GOT3 (cell line): ENCODE measurements at regions not wholly inside any gene's neighbourhood (a gene's known extent, or its start where the extent isn't known, plus 50 kb on each side); places are given as distances from the start of the nearest gene placed in this dataset.

Experiments
- DNase-seq: peaks from one replicate; lab custom pipeline; 2025; ENCODE audit warnings: mixed read lengths; lab: John Stamatoyannopoulos, UW

DNA sequence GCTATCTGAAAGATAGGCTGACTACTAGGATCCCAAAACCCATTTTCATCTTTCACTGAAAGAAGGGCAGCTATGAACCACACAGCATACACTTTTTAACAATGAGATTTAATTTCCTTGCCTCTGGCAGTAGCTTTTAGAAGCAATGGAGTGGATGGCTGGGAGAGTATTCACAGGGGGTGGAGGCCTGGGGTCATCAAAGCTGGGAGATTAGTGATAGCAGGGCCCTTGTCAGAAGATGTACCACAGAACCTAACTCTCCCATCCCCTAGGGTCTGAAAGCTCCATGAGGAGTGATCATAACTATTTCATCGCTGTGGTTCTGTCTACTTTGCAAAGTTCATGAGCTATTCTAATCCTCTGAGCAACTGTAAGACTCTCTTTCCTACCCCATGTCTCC, 332.2 kb downstream of the PRELID2 start:
- no peak for DNase-seq

DNA sequence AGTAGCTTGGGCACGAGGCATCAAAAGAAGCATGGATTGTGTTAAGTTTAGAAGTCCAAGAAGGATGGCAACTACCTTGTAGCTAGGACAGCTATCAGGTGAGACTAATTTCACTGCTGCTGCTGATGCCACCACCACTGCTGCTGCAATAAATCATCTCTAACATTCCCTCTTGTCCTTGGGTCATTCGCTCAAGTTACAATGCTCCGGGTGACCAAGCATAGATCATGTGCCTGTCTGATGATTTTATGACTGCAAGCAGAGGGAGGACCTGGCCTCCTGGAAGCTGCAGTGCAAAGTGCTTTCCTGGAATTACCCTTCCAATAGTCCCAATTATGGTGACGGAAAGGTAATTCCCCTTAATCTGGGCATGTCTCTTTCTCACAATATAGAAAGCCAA, 334.4 kb downstream of the PRELID2 start:
- no peak for DNase-seq

DNA sequence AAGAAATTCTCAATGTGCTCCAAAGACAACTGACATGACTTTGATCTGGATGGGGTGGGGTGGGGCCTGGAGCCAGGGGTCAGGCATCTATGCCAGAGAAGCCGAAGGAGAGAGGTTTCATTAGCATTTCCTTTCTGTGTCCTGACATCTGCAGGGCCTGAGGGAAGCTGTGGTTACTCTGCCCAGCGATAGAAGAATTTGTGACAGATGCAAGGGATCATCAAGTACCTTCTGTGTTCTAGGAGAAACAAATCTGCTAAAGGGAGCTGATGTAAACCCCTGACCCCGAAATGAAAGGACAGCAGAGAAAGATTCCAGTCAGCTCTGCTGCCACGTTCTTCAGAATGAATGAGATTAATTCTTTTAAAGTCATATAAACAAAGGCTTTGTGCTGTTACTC, 335.7 kb downstream of the PRELID2 start:
- DNase-seq: no peak

DNA sequence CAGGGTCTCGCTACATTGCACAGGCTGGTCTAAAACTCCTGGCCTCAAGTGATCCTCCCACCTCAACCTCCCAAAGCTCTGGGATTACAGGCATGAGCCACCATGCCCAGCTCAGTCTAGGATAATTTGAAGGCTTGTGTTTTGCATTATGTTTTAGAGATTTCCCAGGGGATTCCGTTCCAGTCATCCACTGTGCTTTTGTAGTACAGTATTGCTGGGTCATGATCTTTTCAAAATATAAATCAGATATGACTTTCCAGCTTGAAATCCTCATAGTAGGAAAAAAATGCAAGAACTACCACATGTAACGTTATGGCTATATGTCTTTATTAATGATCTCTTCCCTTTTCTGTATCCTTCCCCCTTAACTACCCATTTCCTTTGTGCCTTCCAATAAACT, 338.1 kb downstream of the PRELID2 start:
- no peak for DNase-seq

DNA sequence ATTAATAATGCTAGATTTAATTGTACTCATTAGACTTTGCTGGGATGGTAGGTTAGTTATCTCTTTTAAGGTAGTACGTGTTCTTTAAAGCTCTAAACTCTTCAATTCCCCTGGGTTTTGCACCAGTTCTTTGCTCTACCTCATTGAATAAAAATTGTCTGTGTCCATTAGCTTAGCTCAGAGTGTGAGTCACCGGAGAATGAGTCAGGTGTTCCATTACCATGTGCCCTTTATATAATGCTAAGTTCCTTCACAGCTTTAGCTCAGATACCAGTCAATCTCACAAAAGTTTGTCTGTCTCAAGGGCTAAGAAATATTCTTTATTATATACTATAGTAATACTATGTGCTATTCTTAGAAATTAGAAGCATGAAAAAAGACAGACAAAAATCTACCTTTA, 339.4 kb downstream of the PRELID2 start:
- DNase-seq: no peak

DNA sequence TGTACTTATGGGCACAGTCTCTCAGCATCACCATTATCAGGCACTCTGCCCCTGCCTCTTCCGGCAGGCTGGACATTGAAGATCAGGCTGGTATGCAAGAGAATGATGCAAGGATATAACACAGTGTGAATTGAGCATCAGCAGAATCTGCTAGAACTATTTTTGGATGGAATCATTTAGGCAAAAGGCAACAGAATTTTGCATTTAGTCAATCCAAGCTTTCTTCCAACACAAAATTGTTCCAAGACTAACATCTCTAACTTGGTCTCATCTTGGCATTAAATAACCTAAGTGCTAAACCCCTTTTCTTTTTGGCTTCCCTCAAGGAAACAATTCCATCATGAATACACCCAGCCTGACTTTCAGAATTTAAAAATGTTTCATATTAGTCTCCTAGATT, 339.9 kb downstream of the PRELID2 start:
- no peak for DNase-seq

DNA sequence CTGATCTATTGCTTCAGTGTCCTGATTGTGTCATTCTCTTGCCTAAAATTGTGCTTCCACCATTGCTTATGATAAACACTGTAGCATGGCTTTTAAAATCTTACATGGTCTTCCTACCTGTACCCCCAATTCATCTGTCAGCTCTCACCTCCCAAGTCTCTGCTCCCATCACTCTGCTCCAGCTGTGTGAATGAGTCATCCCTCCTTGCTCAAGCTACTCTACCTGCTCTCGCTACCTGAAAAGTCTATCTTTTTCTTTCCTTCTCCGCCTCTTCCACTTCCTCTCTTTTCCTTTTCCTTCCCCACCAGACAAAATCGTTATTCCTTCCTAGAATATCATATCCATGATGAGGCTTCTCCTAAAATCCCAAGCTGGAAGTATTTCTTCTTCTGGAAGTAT, 341.7 kb downstream of the PRELID2 start:
- DNase-seq: no peak

DNA sequence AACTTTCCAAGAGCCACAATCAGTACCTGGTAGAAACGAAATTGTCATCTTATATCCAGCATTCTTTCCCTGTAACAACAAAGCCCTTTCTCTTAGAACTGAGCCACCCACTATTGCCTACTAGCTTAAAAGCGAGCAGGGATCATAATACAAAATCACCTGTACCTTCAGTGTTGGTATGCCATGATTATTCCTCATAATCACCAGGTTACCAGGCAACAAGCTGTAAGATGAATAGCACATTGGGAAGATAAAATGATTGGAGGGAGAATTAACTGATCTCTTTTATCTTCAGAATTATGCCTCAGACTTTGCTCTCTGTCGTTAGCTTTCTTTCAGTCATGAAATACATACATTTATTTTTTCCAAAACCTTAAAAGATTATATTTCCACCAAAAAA, 345.6 kb downstream of the PRELID2 start:
- no peak for DNase-seq

DNA sequence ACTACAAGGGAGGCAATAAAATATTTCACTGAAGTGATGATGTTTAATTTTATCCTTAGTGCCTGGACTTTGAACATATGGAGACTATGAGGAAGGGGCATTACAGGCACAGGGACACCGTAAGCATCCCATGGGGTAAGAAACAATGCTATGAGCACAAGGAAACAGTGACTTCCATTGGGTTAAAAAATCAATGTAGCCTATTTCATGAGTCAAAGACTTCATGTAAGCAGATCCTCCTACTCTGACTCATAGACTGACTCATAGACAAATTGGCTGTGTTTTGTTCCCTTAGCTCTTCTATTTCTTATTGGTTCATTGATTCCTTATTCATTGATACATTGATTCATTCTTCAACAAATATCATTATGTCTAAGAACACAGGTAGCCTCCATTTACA, 351.0 kb downstream of the PRELID2 start:
- DNase-seq: no peak

DNA sequence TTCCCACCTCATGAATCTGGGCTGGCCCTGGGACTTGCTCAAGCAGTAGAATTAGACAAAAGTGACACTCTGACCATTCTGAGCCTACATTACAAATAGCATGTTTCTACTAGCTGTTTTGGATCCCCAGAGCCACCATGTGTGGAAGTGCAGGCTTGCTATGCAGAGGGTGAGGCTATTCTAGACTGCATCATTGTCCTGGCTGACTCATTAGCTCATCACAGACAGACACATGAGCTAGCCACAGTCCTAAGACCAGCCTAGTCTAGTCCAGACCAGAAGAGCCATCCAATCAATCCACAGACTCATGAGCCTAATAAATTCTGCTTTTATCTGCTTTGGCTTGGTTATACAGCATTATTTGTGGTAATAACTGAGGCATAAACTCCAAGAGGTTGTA, 351.9 kb downstream of the PRELID2 start:
- no peak for DNase-seq

DNA sequence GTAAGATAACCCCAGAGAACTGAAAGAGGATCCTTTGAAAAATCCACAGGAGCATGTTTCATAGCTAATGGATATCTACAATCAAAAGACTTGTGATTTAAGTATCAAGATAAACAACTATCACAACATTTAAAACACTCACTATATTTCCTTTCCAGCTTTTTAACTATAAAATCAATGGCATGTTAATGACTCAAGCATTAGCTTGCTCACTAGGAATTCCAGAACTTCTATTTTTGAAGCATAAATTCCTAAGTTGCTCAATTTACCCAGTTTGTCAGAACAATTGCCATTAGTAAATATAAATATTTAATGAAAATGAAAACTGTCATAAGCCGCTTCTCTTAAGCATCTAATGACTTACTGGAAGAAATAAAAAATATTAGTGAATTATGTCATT, 355.3 kb downstream of the PRELID2 start:
- no peak for DNase-seq

DNA sequence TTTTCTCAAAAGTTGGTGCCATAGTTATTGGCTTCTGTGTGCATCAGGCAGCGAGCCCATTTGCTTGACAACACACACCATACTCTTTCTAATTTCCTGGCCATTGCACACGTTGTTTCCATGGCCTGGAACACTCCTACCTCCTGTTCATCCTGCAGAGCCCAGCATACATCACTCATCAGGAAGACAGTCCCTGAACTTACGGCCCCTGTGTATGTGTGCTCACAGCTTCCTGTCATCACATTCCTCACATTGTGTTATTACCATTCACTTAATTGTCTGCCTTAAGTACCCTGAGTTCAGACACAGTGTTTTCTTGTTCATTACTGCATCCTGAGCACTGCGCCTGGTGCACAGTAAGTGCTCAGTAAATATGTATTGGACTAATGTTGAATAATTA, 355.9 kb downstream of the PRELID2 start:
- DNase-seq: no peak

DNA sequence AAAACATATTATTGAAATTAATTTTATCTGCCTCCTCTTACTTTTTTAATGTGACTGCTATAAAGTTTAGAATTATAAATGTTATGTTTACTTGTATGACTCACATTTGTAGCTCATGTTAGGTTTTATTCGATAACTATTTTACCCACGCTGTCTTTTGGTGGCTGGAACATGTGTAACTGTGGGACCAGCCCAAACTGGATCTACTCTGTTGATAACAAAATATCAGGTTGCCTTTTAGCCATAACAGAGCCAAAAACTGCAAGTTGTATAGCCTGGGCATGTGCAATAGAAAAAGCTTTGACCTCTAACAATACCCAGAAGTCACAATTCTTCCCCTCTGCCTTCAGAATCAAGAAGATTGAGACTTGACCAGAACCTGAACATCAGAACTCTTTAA, 356.5 kb downstream of the PRELID2 start:
- DNase-seq: no peak

DNA sequence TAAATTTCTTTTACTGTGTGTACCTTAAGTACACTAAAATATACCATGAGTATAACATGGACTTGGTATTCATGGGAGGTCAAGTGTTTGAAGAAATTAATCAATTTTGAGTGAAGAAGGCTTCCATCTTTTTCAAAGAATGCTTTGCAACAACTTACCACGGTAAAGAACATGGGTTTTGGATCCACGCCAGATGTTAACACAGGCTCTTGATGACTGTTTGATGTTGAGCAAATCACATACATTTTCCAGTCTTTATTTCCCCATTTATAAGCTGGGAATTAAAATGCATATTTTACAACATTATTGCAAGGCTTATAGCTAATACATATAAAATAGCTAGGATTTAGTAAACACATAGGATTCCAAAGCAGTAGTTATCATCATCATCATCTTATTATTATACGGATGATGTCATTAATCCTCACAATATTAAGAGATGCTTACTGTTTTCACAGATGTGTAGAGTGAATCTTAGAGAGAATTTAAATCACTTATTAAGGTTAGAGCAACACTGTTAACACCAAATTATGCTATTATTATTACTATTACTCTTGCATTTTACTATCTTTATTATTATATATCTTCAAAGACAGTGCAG, 362.0 kb downstream of the PRELID2 start:
- DNase-seq: no peak

DNA sequence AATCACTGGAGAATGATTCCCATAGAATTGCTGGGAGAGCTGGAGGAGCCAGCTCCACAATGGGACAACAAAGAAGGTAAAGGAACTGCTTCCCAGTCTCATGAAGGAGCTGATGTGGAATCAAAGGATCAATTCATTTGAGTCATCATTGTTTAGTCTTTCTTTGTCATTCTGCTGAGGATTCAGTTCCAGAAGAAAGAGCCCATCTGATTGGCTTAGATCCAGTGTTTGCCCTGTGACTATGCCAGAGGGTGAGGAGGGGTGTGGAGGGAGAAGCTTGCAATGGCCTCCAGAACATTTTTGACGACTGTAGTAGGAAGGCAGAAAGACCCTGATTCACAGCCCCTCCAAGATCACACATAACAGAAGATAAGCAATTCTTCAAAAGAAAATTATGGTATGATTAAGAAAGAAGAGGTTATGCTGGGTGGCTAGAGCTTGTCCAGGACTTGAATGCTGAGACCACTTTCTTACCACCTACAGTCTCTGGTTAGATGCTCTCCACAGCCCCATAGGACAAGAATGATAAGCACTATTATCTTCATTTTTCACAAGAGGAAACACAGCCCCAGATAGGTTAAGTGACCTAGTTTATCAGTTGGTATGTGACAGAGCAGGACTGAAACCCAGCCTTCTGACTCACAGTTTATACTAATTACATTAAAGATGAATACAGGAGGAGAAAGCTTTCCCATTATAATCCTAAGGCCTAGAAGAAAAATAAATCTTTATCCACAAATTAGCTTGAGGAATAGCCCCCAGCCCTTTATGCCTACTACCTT, 363.1 kb downstream of the PRELID2 start:
- DNase-seq: no peak

DNA sequence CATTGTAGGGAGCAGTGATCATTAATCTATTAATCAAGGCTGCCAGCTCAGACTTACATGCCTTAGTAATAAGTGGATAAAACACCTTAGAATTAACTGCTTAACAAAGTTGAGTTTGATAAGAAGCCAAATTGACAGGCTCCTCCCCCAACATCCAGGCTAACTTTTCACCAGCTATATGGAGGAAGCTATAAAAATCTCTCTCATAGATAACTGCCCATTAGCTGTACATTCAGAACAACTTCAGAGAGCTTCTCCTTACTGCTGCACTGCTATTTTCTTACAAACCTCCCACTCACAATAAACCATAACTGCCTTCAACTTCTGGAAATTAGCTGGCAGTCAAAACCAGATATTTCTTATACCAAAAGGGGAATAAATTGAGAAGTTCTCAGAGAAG, 364.1 kb downstream of the PRELID2 start:
- DNase-seq: no peak

DNA sequence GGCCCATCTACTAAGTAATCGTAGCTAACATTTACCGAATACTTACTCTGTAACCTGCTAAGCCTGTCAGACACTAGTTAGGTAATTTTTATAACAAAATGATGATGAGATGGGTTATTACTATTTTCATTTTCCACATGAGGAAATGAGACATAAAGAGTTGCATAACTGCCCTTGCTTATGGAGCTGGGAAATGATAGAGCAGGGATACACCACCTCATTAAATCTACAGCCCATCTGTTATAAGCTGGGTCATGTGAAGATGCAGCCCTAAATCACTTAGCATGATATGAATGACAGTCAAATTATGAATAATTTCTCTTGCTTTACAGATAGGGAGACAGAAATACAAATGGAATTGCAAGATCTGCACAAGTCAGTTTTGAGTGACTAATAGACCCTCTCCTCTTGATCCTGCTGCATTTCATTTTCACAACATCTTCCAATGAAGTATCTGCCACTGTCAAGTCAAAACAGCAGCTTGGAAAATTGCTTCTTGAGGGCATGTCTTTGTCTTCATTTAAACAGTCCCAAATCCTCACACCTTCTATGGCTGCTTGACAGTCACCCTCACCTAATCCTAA, 364.7 kb downstream of the PRELID2 start:
- no peak for DNase-seq

DNA sequence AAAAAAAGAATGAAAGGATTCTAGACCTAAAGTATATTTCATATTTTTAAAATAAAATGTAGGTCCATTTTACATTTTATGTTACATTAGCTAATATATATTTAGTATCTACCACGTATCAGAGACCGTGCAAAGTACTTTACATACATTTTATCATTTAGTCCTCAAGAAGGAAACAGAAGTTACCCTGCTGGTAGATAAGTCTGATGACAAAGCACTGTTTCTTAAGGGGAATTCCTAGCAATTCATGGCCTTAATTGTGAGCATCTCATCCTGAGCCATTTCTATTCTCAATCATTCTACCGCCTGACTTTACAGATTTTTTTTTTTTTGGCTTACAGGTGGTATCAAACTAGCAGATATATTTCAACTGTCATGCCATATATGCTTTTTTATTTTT, 367.7 kb downstream of the PRELID2 start:
- DNase-seq: no peak

DNA sequence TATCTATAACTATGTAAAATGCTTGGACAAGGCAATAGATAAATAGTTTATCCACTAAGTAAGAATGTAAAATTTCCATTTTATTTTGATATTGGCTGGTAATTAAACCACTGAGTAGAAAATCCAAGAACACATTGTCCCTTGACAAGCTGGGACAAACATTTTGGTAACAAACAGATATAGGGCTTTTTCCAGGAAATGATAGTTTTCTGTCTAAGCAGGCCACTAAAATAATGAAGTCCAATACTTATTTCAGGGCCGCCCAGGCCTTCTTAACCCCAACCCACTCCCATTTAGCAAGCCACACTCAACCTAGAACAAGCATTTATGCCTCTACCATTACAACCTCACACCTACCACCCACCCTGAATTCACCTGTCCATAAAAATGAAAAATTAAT, 368.6 kb downstream of the PRELID2 start:
- no peak for DNase-seq

DNA sequence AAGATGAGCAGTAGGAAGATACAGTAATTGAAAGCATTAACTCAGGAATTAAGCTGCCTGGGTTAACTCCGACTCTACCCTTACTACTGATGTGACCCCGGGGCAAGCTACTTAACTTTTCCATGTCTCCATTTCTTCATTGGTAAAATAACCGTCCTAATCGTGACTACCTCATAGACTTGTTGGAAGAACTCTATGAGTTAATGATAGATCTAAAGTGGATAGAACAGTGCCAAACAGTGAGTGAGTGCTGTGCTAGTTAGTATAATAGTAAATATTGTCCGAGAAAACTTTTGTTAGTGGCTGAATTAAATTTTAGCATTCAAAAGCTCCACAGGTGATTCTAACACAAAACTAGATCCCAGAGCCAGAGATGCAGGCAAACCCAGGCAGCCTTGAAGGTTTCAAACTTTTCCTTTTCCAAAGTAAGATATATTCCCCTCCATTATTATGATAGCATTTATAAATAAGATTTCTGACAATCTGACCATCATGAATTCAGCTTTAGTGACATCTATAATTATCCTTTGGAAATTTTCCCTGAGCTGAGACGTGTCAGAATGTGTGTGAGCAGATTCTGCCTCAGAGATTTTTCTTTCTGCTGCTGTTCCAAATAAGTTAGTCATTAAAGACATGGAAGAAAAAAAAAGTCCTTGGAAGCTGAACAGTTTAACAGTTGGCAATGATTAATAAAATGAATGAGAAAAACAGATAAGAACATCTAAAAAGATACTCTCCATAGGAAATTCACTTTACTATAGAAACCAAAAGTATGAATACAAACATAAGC, 369.5 kb downstream of the PRELID2 start:
- no peak for DNase-seq

DNA sequence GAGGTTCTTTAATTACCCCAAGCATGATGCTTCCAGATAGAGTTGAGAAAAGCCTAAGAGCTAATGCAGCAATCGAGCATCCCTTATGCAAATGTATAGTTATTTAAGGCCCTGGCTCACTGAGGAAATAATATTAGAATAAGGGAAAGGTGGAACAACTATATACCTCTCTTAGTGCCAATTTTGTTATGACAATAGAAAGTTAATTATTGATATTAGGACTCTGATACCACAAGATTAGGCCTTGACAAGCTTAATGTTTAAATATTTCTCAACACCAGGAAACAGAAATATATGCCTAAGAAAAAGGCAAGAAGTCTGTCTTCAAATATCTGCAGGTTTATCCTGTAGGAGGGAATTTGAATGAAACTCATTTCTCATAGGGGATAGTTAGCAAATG, 371.0 kb downstream of the PRELID2 start:
- DNase-seq: no peak

DNA sequence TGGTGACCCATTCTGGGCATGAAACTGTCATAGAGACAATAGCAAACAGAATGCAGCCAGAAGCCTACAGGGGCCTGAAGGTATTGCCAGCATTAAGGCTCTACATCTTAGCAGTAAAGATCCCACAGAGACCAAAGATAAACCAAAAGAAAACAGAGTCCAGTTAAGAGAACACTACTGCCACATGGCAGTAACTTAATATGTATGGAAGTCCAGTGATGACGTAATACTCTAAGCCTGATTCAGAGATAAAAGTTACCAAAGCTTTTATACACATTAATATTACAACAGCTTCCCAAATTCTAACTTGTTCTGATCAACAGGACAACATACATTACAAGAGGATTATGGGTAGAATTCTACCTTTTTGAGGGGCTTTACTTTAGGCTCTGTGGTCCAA, 371.5 kb downstream of the PRELID2 start:
- no peak for DNase-seq

DNA sequence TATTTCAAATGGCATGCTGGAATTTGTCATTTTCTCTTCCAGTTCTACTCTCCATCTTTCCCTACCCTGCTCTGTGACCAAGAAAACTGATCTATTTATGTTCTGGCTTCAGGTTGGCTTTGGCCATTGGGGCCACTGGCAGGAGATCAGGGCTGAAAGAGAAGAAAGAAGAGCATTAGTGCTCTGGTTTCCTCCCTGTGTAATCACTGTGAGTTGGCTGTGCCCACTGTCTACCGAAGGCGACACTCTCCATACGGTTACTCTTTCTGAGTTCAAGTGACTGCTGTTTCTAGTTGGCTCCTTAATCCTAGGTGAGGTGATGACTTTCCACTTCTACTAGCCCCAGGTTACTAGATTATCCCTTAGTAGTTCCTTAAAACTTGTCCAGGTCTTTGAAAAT, 372.6 kb downstream of the PRELID2 start:
- DNase-seq: no peak
